Kidney epithelial cell (primary cell): ENCODE measurements at regions not wholly inside any gene's neighbourhood (a gene's known extent, or its start where the extent isn't known, plus 50 kb on each side); places are given as distances from the start of the nearest gene placed in this dataset.

Experiments
- DNase-seq: peaks from one replicate; pipeline ENCODE4 v3.0.0-alpha.2; 2010; ENCODE audit warnings: low read depth
- H3K27me3 ChIP-seq: 2 replicates; pipeline ENCODE4 v1.6.0; 2011; ENCODE audit warnings: low read length; ENCODE audit not compliant: control insufficient read depth, insufficient read depth
- H3K36me3 ChIP-seq: 2 replicates; pipeline ENCODE4 v1.5.1; 2011; ENCODE audit warnings: low read length; ENCODE audit not compliant: control insufficient read depth, insufficient read depth
- H3K4me3 ChIP-seq: 2 replicates; pipeline ENCODE4 v1.5.1; 2011; ENCODE audit warnings: low read depth, mild to moderate bottlenecking, control low read depth, low read length
- TF ChIP-seq, protein P1 (sequence below): IDR thresholded peaks from 2 replicates; pipeline ENCODE4 v1.5.1; 2011; ENCODE audit warnings: mild to moderate bottlenecking, moderate library complexity, low read length, control low read depth, inconsistent platforms; ENCODE audit not compliant: insufficient read depth, poor library complexity, severe bottlenecking

DNA sequence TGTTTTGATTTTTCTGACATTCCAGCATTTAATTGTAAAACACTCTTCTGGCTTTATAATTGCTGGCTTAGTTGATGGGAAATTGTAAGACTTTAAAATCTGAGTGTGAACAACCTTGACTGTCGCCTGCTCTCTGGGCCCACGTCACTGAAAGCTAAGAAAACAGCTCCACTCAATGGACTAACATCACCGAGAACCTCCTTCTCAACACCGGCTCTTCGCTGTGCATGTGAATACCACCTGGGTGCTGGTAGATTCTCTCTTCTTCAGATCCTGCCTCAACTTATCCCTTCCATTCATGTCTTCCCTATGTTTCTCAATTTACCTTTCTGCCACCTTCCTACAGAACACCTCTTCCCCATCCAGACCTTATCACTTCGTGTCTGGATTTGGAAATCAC, 523.1 kb upstream of the ID2 start:
- no peak for DNase-seq
- no peaks in the 10 kb centered on the region for H3K36me3 ChIP-seq
- TF ChIP-seq, protein P1, sequence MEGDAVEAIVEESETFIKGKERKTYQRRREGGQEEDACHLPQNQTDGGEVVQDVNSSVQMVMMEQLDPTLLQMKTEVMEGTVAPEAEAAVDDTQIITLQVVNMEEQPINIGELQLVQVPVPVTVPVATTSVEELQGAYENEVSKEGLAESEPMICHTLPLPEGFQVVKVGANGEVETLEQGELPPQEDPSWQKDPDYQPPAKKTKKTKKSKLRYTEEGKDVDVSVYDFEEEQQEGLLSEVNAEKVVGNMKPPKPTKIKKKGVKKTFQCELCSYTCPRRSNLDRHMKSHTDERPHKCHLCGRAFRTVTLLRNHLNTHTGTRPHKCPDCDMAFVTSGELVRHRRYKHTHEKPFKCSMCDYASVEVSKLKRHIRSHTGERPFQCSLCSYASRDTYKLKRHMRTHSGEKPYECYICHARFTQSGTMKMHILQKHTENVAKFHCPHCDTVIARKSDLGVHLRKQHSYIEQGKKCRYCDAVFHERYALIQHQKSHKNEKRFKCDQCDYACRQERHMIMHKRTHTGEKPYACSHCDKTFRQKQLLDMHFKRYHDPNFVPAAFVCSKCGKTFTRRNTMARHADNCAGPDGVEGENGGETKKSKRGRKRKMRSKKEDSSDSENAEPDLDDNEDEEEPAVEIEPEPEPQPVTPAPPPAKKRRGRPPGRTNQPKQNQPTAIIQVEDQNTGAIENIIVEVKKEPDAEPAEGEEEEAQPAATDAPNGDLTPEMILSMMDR = no peak

GRCh38 chr2:8159211-8159965, 522.5 kb upstream of the ID2 start:
- DNase-seq = no peak
- Histone ChIP-seq H3K27me3 (no peaks in the 10 kb centered on the region), H3K36me3 (no peaks in the 10 kb centered on the region), H3K4me3 (no peak overlapping the region)
- TF ChIP-seq, protein P1 = no peak

More for the DNA sequence above, 523.1 kb upstream of the ID2 start:
- Histone ChIP-seq H3K27me3 (no peaks in the 10 kb centered on the region), H3K4me3 (no peak overlapping the region)

DNA sequence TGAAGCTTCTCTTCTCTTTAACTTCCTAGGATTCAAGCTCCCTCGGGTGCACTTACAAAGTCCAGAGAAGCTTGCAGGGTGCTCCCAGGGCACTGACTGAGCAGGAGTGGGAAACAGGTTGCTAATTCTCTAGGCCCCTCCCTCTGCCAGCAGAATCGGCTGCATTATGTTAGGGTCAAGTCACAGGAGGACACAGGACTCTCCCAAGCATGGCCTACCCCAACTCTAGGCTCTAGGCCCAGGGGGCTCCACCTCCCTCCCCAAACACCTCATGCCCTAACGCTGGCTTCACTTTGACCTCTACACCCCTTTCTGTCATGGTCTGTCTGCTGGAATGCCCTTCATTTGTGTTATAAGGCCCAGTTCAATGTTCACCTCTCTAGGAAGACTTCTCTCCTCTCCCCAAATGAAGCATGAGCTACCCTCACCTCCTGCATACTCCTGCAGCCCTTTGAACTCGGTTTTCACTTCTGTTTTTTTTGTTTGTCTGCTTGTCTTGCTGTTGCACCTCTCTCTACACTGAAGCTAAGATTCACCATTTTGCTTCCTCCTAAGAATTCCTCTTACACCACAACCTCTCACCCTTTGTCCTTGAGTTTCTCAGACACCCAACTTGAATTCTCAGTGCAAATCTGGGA, 521.8 kb upstream of the ID2 start:
- TF ChIP-seq, protein P1 = no peak
- Histone ChIP-seq H3K27me3 (no peaks in the 10 kb centered on the region), H3K4me3 (no peak overlapping the region)

DNA sequence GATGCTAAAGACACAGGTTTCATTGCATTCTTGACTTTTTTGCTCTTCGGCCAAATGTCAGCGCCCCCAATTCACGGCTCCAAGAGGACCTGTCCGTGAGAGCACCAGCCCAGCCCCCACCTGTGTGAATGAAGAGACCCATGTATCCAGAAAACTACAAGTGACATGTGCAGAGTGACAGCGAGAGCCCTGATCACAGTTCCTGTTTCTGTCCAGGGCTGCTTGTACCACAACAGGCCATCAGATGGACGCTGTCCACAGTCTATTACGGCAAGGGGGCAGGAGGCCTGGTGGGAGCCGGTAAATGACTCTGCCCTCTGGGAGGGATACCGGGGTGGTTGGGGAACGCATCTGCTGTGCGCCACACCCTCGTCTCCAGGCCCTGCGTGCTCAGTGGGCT, 520.9 kb upstream of the ID2 start:
- H3K27me3 ChIP-seq = no peaks in the 10 kb centered on the region
- no peak for DNase-seq
- no peaks in the 10 kb centered on the region for H3K36me3 ChIP-seq
- TF ChIP-seq, protein P1 = no peak
- no peak overlapping the region for H3K4me3 ChIP-seq

More for the DNA sequence above, 521.8 kb upstream of the ID2 start:
- no peaks in the 10 kb centered on the region for H3K36me3 ChIP-seq
- no peak for DNase-seq

DNA sequence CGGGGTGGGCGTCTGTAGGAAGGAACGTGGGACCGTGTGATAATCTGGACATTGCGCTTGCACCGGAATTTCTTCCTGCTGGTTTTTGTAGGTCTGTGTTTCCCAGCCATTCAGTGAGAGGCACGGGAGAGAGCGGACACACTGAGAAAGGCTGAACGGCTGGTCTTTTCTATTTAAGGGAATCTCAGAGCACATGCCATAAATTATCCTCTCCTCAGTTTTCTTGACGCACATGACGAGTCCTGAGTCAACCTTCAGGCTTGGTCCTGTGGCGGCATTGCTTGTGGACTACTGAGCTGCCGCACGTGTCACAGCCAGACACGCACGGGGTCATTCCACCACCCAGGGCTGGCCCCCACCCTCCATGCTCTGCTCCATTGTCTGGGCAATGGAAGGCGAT, 519.3 kb upstream of the ID2 start:
- H3K27me3 ChIP-seq = no peaks in the 10 kb centered on the region
- DNase-seq = no peak
- TF ChIP-seq, protein P1 = no peak
- no peak overlapping the region for H3K4me3 ChIP-seq
- no peaks in the 10 kb centered on the region for H3K36me3 ChIP-seq
